IMR-90 (cell line): ENCODE measurements at regions not wholly inside any gene's neighbourhood (a gene's known extent, or its start where the extent isn't known, plus 50 kb on each side); places are given as distances from the start of the nearest gene placed in this dataset.

Source experiments
- ELK1 ChIP-seq: fragments of 150-350 bp; IDR thresholded peaks from 2 replicates; pipeline ENCODE4 v1.6.1; 2016; ENCODE audit warnings: low read depth, mild to moderate bottlenecking, low read length, moderate library complexity, borderline replicate concordance
- RFX5 ChIP-seq: IDR thresholded peaks from 2 replicates; pipeline ENCODE4 v1.8.0; 2012; ENCODE audit warnings: low read depth, mild to moderate bottlenecking, low read length, moderate library complexity
- SMC3 ChIP-seq: fragments of 150-350 bp; IDR thresholded peaks from 2 replicates; pipeline ENCODE4 v1.6.1; 2016; ENCODE audit warnings: low read depth, mild to moderate bottlenecking, antibody characterized with exemption, low read length, moderate library complexity

- TF ChIP-seq SMC3 (no peak), ELK1 (no peak), RFX5 (no peak)
These were observed 110.9 kb upstream of the APP start for GRCh38 chr21:26281506-26281905.
